GM23248 (cell line): ENCODE measurements at regions not wholly inside any gene's neighbourhood (a gene's known extent, or its start where the extent isn't known, plus 50 kb on each side); places are given as distances from the start of the nearest gene placed in this dataset.

Experiments
- DNase-seq: peaks from one replicate; pipeline ENCODE4 v3.0.0-alpha.2; 2015
- H2AFZ ChIP-seq: fragments of 200-600 bp; sonication (generic); 2 replicates; pipeline ENCODE4 v1.6.1; 2016; ENCODE audit warnings: antibody characterized with exemption
- H3F3A ChIP-seq: fragments of 200-600 bp; sonication (generic); 2 replicates; pipeline ENCODE4 v1.6.1; 2016; ENCODE audit warnings: mild to moderate bottlenecking, antibody characterized with exemption, mixed run types; ENCODE audit not compliant: insufficient read depth
- H3K27ac ChIP-seq: fragments of 200-600 bp; sonication (generic); 2 replicates; pipeline ENCODE4 v1.5.1; 2016; ENCODE audit warnings: mild to moderate bottlenecking
- H3K27me3 ChIP-seq: fragments of 200-600 bp; sonication (generic); replicated peaks from 2 replicates; pipeline ENCODE4 v1.6.1; 2016; ENCODE audit warnings: mild to moderate bottlenecking; ENCODE audit not compliant: insufficient read depth
- H3K36me3 ChIP-seq: fragments of 200-600 bp; sonication (generic); 2 replicates; pipeline ENCODE4 v1.6.1; 2016; ENCODE audit warnings: low read depth, mild to moderate bottlenecking
- H3K4me1 ChIP-seq: fragments of 200-600 bp; sonication (generic); 2 replicates; pipeline ENCODE4 v1.6.1; 2016; ENCODE audit warnings: mild to moderate bottlenecking; ENCODE audit not compliant: insufficient read depth
- H3K4me2 ChIP-seq: fragments of 200-600 bp; sonication (generic); one replicate; pipeline ENCODE4 v1.6.1; 2016; ENCODE audit warnings: mild to moderate bottlenecking; ENCODE audit not compliant: unreplicated experiment
- H3K4me3 ChIP-seq: fragments of 200-600 bp; sonication (generic); 2 replicates; pipeline ENCODE4 v1.5.1; 2016; ENCODE audit warnings: mild to moderate bottlenecking
- H3K79me2 ChIP-seq: fragments of 200-600 bp; sonication (generic); 2 replicates; pipeline ENCODE4 v1.6.1; 2016; ENCODE audit warnings: mild to moderate bottlenecking; ENCODE audit not compliant: insufficient read depth
- H3K9ac ChIP-seq: fragments of 200-600 bp; sonication (generic); 2 replicates; pipeline ENCODE4 v1.6.1; 2016; ENCODE audit warnings: mild to moderate bottlenecking
- H3K9me2 ChIP-seq: fragments of 200-600 bp; sonication (generic); 2 replicates; pipeline ENCODE4 v1.6.1; 2016; ENCODE audit warnings: mixed run types, mild to moderate bottlenecking, moderate library complexity; ENCODE audit not compliant: insufficient read depth
- H3K9me3 ChIP-seq: fragments of 200-600 bp; sonication (generic); one replicate; pipeline ENCODE4 v1.6.1; 2017; ENCODE audit warnings: low read depth
- H4K20me1 ChIP-seq: fragments of 200-600 bp; sonication (generic); 2 replicates; pipeline ENCODE4 v1.6.0; 2016; ENCODE audit not compliant: insufficient read depth
- EZH2 ChIP-seq: fragments of 200-600 bp; sonication (generic); IDR thresholded peaks from 2 replicates; pipeline ENCODE4 v1.6.1; 2018; ENCODE audit warnings: antibody characterized with exemption, mild to moderate bottlenecking; ENCODE audit not compliant: insufficient read depth, poor library complexity, severe bottlenecking
- EZH2phosphoT487 ChIP-seq: fragments of 200-600 bp; sonication (generic); IDR thresholded peaks from 2 replicates; pipeline ENCODE4 v1.6.1; 2018; ENCODE audit warnings: antibody characterized with exemption, moderate library complexity, mild to moderate bottlenecking, low read depth; ENCODE audit not compliant: insufficient read depth
- WGBS, 2 experiments: methylation state at CpG; one replicate each; pipeline ENCODE4 v1.1.6; 2015 to 2017; ENCODE audit warnings: low lambda C conversion rate in 2 of 2, low coverage in 1 of 2; ENCODE audit errors: missing lambda C conversion rate in 2 of 2; 5-methylcytosine and 5-hydroxymethylcytosine counted together
- in situ Hi-C: fragments of 300-500 bp; cut with MboI; formaldehyde crosslinking; loops from 2 replicates; pipeline ENCODE4 v1.15.0; 2020

DNA sequence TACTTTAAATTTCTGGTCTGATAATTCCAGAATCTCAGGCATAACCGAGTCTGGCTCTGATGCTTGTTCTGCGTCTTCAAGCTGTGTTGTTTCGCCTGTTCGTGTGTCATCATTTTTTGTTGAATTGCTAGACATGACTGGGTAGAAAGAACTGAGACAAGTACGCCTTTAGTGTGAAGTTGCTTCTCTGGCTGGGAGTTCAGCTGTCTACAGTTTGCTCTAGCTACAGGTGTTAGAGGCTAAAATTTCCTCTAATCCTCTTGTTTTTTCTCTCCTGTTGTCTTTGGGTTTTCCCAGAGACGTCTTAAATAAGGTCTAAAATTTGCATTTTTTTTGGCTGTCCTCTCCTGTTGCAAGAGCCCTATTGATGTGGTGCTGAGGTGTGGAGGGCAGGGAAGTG is 100.3 kb downstream of the FAM50B start:
- Histone ChIP-seq H3K4me1 (peaks cover 5% of the 10 kb centered on the region), H3K4me3 (no peak overlapping the region), H3K27ac (no peak overlapping the region), H3K79me2 (no peaks in the 10 kb centered on the region), H3K9ac (no peak overlapping the region), H4K20me1 (no peaks in the 10 kb centered on the region), H3K9me2 (no peaks in the 10 kb centered on the region), H3K9me3 (no peaks in the 10 kb centered on the region), H3F3A (0 out of 2 replicates have a peak, but pooled peaks cover 3% of the 10 kb centered on the region), H3K27me3 (no peaks in the 10 kb centered on the region), H3K36me3 (no peaks in the 10 kb centered on the region), H3K4me2 (no peak overlapping the region), H2AFZ (no peak overlapping the region)
- in situ Hi-C loops, result no loop called here
- TF ChIP-seq EZH2phosphoT487 (no peak), EZH2 (no peak)
- 77 to 79% methylated on average over 6 of the region's 6 CpGs for WGBS, 2 experiments
- DNase-seq, result no peak

DNA sequence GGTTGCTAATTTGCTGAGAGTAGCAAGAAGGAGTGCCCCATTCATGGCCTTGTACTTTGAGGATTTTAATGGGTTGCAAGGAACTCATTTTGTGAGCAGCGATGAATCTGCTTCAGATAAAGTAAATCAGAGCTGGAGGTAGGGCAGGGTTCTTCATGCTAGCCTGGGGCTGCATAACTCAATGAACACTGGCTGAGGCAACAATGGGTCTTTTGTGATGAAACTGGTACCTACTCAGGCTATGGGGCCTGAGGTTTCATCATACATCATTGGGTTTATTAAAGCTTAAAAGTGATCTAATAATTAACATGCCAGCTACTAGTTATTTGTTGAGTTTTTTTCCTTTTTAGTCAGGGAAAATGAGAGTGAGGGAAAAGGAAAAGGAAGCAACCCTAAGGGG is 106.9 kb downstream of the FAM50B start:
- H3K4me2 ChIP-seq, result no peak overlapping the region
- no peaks in the 10 kb centered on the region for H3F3A ChIP-seq
- H3K79me2 ChIP-seq, result no peaks in the 10 kb centered on the region
- no peaks in the 10 kb centered on the region for H3K4me1 ChIP-seq
- 100% methylated on average over 1 of the region's 1 CpG for WGBS, 2 experiments
- H3K9me2 ChIP-seq, result no peaks in the 10 kb centered on the region
- H4K20me1 ChIP-seq, result no peaks in the 10 kb centered on the region
- H3K4me3 ChIP-seq, result no peak overlapping the region
- no peak for TF ChIP-seq EZH2phosphoT487
- no peak for TF ChIP-seq EZH2
- H3K9ac ChIP-seq, result no peak overlapping the region
- in situ Hi-C loops, result no loop called here
- H3K9me3 ChIP-seq, result no peaks in the 10 kb centered on the region
- H3K27ac ChIP-seq, result no peak overlapping the region
- no peak for DNase-seq
- H2AFZ ChIP-seq, result no peak overlapping the region
- H3K36me3 ChIP-seq, result no peaks in the 10 kb centered on the region
- H3K27me3 ChIP-seq, result no peaks in the 10 kb centered on the region

DNA sequence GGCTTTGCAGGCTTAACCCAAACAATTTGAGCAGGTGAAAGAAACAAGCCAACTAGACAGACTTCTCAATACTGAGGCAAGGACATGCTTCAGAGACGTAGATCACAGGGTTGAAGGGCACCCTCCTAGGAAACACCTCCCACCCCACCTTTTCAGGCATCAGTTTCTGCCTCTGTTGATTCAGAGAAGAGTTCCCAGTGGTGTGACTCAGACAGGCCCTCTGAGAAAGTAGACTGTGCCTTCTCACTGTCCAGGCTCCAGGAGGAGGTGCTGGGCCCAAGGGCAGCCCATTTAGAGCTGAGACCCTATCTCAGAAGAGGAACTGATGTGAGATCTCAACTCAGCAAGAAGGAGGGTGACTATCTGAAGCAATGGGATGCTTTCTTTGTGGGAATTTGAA is 108.1 kb downstream of the FAM50B start:
- 72 to 73% methylated on average over 1 of the region's 1 CpG for WGBS, 2 experiments
- Histone ChIP-seq H3K9ac (no peak overlapping the region), H3K36me3 (no peaks in the 10 kb centered on the region), H3K4me2 (no peak overlapping the region), H3K4me3 (no peak overlapping the region), H3K9me2 (no peaks in the 10 kb centered on the region), H3K9me3 (no peaks in the 10 kb centered on the region), H3K27ac (no peak overlapping the region), H3F3A (no peaks in the 10 kb centered on the region), H3K27me3 (no peaks in the 10 kb centered on the region), H2AFZ (no peak overlapping the region), H4K20me1 (no peaks in the 10 kb centered on the region), H3K4me1 (no peaks in the 10 kb centered on the region), H3K79me2 (no peaks in the 10 kb centered on the region)
- DNase-seq, result peak; percentile 35
- no peak for TF ChIP-seq EZH2
- no peak for TF ChIP-seq EZH2phosphoT487
- in situ Hi-C loops, result no loop called here

DNA sequence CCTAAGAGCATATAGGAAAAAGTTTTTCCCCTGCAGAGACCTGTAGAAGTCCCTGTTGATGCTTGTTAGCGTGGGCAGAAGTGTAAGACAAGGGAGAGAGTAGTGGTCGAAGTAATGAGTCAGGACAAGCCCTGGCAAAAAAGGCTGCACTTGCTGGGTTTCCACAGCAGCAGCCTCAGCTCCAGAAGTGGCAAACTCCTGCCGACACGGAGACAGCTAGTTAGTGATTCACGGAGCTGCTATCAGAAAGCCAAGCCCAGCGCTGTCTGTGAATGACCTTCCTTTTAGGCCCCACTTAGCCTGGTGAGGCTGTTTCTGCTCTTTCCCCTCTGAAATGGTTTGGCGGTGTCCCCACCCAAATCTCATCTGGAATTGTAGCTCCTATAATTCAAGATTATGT is 109.1 kb downstream of the FAM50B start:
- no peak for DNase-seq
- 92 to 96% methylated on average over 7 of the region's 7 CpGs for WGBS, 2 experiments

DNA sequence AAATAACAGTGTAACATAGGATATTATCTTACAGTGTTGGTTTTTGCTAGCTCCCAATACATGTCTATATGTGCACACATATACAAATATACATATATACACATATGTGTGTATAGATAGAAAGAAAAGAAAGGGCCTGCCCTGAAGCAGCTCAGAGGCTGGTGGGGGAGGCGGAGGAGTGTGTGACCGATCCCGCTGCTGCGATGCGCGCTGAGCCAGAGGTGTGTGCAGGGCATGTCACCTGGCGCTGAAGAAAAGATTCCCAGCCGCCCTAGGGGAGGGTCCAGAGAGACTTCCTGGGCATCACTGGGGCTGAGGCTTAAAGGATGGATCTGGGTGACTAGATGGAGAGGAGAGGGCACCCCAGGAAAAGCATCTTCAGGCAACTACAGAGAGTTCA is 110.2 kb downstream of the FAM50B start:
- Histone ChIP-seq H3K9ac (no peak overlapping the region), H3K36me3 (no peaks in the 10 kb centered on the region), H2AFZ (no peak overlapping the region), H3K4me1 (no peaks in the 10 kb centered on the region), H3K9me2 (no peaks in the 10 kb centered on the region), H3K4me2 (no peak overlapping the region), H3F3A (no peaks in the 10 kb centered on the region), H3K4me3 (no peak overlapping the region), H3K27ac (no peak overlapping the region), H3K79me2 (no peaks in the 10 kb centered on the region), H4K20me1 (no peaks in the 10 kb centered on the region), H3K9me3 (no peaks in the 10 kb centered on the region), H3K27me3 (no peaks in the 10 kb centered on the region)
- 93% methylated on average over 8 of the region's 8 CpGs for WGBS, 2 experiments
- DNase-seq, result no peak
- in situ Hi-C loops, result no loop called here
- TF ChIP-seq EZH2phosphoT487 (no peak), EZH2 (no peak)

More for the DNA sequence above, 109.1 kb downstream of the FAM50B start:
- Histone ChIP-seq H3K9me2 (no peaks in the 10 kb centered on the region), H3K4me1 (no peaks in the 10 kb centered on the region), H3K4me3 (no peak overlapping the region), H3K27ac (no peak overlapping the region), H3K9ac (no peak overlapping the region), H4K20me1 (no peaks in the 10 kb centered on the region), H2AFZ (no peak overlapping the region), H3K36me3 (no peaks in the 10 kb centered on the region), H3K9me3 (no peaks in the 10 kb centered on the region), H3K79me2 (no peaks in the 10 kb centered on the region), H3K4me2 (no peak overlapping the region), H3K27me3 (no peaks in the 10 kb centered on the region), H3F3A (no peaks in the 10 kb centered on the region)
- TF ChIP-seq EZH2phosphoT487, result no peak
- TF ChIP-seq EZH2, result no peak
- in situ Hi-C loops, result no loop called here
